ENCODE measurements at regions not wholly inside any gene's neighbourhood (a gene's known extent, or its start where the extent isn't known, plus 50 kb on each side); places are given as distances from the start of the nearest gene placed in this dataset.

GRCh38 chr9:12441506-12441905 is 251.7 kb upstream of the TYRP1 start:
- H3K4me1 ChIP-seq (ENCODE audit: control insufficient read depth, insufficient read depth, low read length): no peaks in the 10 kb centered on the region
- H3K4me3 ChIP-seq (ENCODE audit: low read depth, low read length): no peak overlapping the region
- CTCF ChIA-PET: interaction anchor here (0.6 kb wide), 1 partner anchor 26 kb away, joined by 3 read pairs; no protein-coding TSS in a partner anchor
- H3K27ac ChIP-seq (ENCODE audit: extremely low read depth, low read depth, low read length): no peak overlapping the region
- H3K36me3 ChIP-seq (ENCODE audit: control insufficient read depth in 2 of 2, insufficient read depth in 1 of 2, low read length in 2 of 2): no peaks in the 10 kb centered on the region
- POLR2A ChIA-PET: no interaction called here
- H3K9me3 ChIP-seq (ENCODE audit: control insufficient read depth, insufficient read depth, low read depth, low read length): no peaks in the 10 kb centered on the region
- TF ChIP-seq ZNF777 (tag by site-specific recombination; IDR thresholded peaks at IDR 0.05; ENCODE audit: borderline replicate concordance): no peak
- TF ChIP-seq ZNF311 (tag by site-specific recombination; IDR thresholded peaks at IDR 0.05; ENCODE audit: borderline replicate concordance): no peak
- no peak for TF ChIP-seq ZNF248 (tag by site-specific recombination; IDR thresholded peaks at IDR 0.05)
- TF ChIP-seq ZNF169 (tag by site-specific recombination; IDR thresholded peaks at IDR 0.05): no peak
- no peak for TF ChIP-seq ZIC2 (tag by site-specific recombination; IDR thresholded peaks at IDR 0.05)
- no peak for TF ChIP-seq ZFP37 (tag by site-specific recombination; IDR thresholded peaks at IDR 0.05)
- TF ChIP-seq, protein P1, sequence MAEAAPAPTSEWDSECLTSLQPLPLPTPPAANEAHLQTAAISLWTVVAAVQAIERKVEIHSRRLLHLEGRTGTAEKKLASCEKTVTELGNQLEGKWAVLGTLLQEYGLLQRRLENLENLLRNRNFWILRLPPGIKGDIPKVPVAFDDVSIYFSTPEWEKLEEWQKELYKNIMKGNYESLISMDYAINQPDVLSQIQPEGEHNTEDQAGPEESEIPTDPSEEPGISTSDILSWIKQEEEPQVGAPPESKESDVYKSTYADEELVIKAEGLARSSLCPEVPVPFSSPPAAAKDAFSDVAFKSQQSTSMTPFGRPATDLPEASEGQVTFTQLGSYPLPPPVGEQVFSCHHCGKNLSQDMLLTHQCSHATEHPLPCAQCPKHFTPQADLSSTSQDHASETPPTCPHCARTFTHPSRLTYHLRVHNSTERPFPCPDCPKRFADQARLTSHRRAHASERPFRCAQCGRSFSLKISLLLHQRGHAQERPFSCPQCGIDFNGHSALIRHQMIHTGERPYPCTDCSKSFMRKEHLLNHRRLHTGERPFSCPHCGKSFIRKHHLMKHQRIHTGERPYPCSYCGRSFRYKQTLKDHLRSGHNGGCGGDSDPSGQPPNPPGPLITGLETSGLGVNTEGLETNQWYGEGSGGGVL (tag by site-specific recombination; IDR thresholded peaks at IDR 0.05): no peak
- no peak for TF ChIP-seq HOXA7 (CRISPR knock-in tag; IDR thresholded peaks at IDR 0.05; ENCODE audit: borderline replicate concordance)
- TF ChIP-seq, protein P2, sequence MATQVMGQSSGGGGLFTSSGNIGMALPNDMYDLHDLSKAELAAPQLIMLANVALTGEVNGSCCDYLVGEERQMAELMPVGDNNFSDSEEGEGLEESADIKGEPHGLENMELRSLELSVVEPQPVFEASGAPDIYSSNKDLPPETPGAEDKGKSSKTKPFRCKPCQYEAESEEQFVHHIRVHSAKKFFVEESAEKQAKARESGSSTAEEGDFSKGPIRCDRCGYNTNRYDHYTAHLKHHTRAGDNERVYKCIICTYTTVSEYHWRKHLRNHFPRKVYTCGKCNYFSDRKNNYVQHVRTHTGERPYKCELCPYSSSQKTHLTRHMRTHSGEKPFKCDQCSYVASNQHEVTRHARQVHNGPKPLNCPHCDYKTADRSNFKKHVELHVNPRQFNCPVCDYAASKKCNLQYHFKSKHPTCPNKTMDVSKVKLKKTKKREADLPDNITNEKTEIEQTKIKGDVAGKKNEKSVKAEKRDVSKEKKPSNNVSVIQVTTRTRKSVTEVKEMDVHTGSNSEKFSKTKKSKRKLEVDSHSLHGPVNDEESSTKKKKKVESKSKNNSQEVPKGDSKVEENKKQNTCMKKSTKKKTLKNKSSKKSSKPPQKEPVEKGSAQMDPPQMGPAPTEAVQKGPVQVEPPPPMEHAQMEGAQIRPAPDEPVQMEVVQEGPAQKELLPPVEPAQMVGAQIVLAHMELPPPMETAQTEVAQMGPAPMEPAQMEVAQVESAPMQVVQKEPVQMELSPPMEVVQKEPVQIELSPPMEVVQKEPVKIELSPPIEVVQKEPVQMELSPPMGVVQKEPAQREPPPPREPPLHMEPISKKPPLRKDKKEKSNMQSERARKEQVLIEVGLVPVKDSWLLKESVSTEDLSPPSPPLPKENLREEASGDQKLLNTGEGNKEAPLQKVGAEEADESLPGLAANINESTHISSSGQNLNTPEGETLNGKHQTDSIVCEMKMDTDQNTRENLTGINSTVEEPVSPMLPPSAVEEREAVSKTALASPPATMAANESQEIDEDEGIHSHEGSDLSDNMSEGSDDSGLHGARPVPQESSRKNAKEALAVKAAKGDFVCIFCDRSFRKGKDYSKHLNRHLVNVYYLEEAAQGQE (tag by site-specific recombination; IDR thresholded peaks at IDR 0.05): no peak
- no peak for TF ChIP-seq ZFHX2 (tag by site-specific recombination; conservative IDR thresholded peaks at IDR 0.05)
- no peak for TF ChIP-seq ZNF76 (tag by site-specific recombination; IDR thresholded peaks at IDR 0.05; ENCODE audit: borderline replicate concordance, low read depth)
- no peak for TF ChIP-seq ZNF473 (tag by site-specific recombination; IDR thresholded peaks at IDR 0.05)
- TF ChIP-seq KLF7 (tag by site-specific recombination; IDR thresholded peaks at IDR 0.05; ENCODE audit: borderline replicate concordance): no peak
- TF ChIP-seq, protein P3, sequence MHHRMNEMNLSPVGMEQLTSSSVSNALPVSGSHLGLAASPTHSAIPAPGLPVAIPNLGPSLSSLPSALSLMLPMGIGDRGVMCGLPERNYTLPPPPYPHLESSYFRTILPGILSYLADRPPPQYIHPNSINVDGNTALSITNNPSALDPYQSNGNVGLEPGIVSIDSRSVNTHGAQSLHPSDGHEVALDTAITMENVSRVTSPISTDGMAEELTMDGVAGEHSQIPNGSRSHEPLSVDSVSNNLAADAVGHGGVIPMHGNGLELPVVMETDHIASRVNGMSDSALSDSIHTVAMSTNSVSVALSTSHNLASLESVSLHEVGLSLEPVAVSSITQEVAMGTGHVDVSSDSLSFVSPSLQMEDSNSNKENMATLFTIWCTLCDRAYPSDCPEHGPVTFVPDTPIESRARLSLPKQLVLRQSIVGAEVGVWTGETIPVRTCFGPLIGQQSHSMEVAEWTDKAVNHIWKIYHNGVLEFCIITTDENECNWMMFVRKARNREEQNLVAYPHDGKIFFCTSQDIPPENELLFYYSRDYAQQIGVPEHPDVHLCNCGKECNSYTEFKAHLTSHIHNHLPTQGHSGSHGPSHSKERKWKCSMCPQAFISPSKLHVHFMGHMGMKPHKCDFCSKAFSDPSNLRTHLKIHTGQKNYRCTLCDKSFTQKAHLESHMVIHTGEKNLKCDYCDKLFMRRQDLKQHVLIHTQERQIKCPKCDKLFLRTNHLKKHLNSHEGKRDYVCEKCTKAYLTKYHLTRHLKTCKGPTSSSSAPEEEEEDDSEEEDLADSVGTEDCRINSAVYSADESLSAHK (tag by site-specific recombination; IDR thresholded peaks at IDR 0.05): no peak
- no peak for TF ChIP-seq ZNF792 (tag by site-specific recombination; IDR thresholded peaks at IDR 0.05)
- TF ChIP-seq ZNF146 (tag by site-specific recombination; IDR thresholded peaks at IDR 0.05): no peak
- TF ChIP-seq ZXDB (tag by site-specific recombination; IDR thresholded peaks at IDR 0.05): no peak
- no peak for TF ChIP-seq ZNF391 (tag by site-specific recombination; IDR thresholded peaks at IDR 0.05; ENCODE audit: borderline replicate concordance, low read depth)
- no peak for TF ChIP-seq IKZF3 (tag by site-specific recombination; IDR thresholded peaks at IDR 0.05)
- no peak for TF ChIP-seq RBAK (tag by site-specific recombination; IDR thresholded peaks at IDR 0.05)

All from HEK293 (cell line).